IPS-15b (cell line): ENCODE measurements at regions not wholly inside any gene's neighbourhood (a gene's known extent, or its start where the extent isn't known, plus 50 kb on each side); places are given as distances from the start of the nearest gene placed in this dataset.

Experiments
- H3K27me3 ChIP-seq: one replicate; pipeline ENCODE4 v1.6.1; 2013; ENCODE audit warnings: low read length; ENCODE audit not compliant: control insufficient read depth, insufficient read depth
- H3K36me3 ChIP-seq: one replicate; pipeline ENCODE4 v1.6.1; 2013; ENCODE audit warnings: low read length; ENCODE audit not compliant: control insufficient read depth, insufficient read depth
- H3K4me1 ChIP-seq: one replicate; pipeline ENCODE4 v1.6.1; 2013; ENCODE audit warnings: mild to moderate bottlenecking, low read length; ENCODE audit not compliant: control insufficient read depth, insufficient read depth
- H3K4me3 ChIP-seq: one replicate; pipeline ENCODE4 v1.5.1; 2013; ENCODE audit warnings: low read depth, low read length
- H3K9ac ChIP-seq: one replicate; pipeline ENCODE4 v1.6.1; 2013; ENCODE audit warnings: low read depth, mild to moderate bottlenecking, low read length
- H3K9me3 ChIP-seq: one replicate; pipeline ENCODE4 v1.6.1; 2013; ENCODE audit warnings: mild to moderate bottlenecking, low read length; ENCODE audit not compliant: control insufficient read depth, insufficient read depth

- no peak overlapping the region for H3K9ac ChIP-seq
- no peaks in the 10 kb centered on the region for H3K27me3 ChIP-seq
- no peak overlapping the region for H3K4me3 ChIP-seq
- no peaks in the 10 kb centered on the region for H3K4me1 ChIP-seq
- H3K36me3 ChIP-seq = no peaks in the 10 kb centered on the region
- H3K9me3 ChIP-seq = no peaks in the 10 kb centered on the region
These were observed 218.2 kb downstream of the AASDH start for GRCh38 chr4:56169061-56169460.

- no peak overlapping the region for H3K9ac ChIP-seq
- no peaks in the 10 kb centered on the region for H3K36me3 ChIP-seq
- H3K9me3 ChIP-seq = no peaks in the 10 kb centered on the region
- no peaks in the 10 kb centered on the region for H3K27me3 ChIP-seq
- no peaks in the 10 kb centered on the region for H3K4me1 ChIP-seq
- H3K4me3 ChIP-seq = no peak overlapping the region
These were observed 216.2 kb downstream of the CEP135 start for GRCh38 chr4:56164907-56165306.

- H3K4me3 ChIP-seq = no peak overlapping the region
- no peaks in the 10 kb centered on the region for H3K9me3 ChIP-seq
- H3K36me3 ChIP-seq = no peaks in the 10 kb centered on the region
- H3K27me3 ChIP-seq = no peaks in the 10 kb centered on the region
- H3K4me1 ChIP-seq = no peaks in the 10 kb centered on the region
- H3K9ac ChIP-seq = no peak overlapping the region
These were observed 211.9 kb downstream of the CEP135 start for GRCh38 chr4:56160636-56161035.

DNA sequence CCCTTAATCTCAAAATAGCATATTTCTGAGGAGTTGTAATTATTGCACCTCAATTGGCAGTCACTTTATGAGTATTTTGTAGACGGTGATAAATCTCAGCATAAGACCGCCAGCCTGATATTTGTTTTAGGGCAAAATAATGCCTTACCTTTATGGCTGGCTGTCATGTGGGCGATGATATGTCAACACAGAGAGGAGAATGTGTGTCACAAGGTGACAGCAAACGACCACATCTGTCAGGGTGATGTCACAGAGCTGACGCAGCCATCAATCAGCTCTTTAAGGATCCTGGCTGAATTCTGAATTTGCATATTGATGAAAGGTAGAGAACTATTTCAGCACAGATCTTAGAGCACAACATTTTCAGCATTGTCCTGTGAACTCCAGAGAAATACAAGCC is 209.7 kb downstream of the CEP135 start:
- no peaks in the 10 kb centered on the region for H3K4me1 ChIP-seq
- H3K27me3 ChIP-seq = no peaks in the 10 kb centered on the region
- H3K9me3 ChIP-seq = no peaks in the 10 kb centered on the region

GRCh38 chr4:56156141-56156540 is 207.4 kb downstream of the CEP135 start:
- H3K4me3 ChIP-seq = no peak overlapping the region
- no peaks in the 10 kb centered on the region for H3K9me3 ChIP-seq
- no peak overlapping the region for H3K9ac ChIP-seq
- no peaks in the 10 kb centered on the region for H3K27me3 ChIP-seq
- no peaks in the 10 kb centered on the region for H3K4me1 ChIP-seq
- H3K36me3 ChIP-seq = no peaks in the 10 kb centered on the region

More for the DNA sequence above, 209.7 kb downstream of the CEP135 start:
- Histone ChIP-seq H3K4me3 (no peak overlapping the region), H3K36me3 (no peaks in the 10 kb centered on the region), H3K9ac (no peak overlapping the region)

- Histone ChIP-seq H3K9ac (no peak overlapping the region), H3K36me3 (no peaks in the 10 kb centered on the region), H3K4me1 (no peaks in the 10 kb centered on the region), H3K27me3 (no peaks in the 10 kb centered on the region), H3K9me3 (no peaks in the 10 kb centered on the region), H3K4me3 (no peak overlapping the region)
These were observed 206.7 kb downstream of the CEP135 start for GRCh38 chr4:56155432-56155831.

- Histone ChIP-seq H3K9me3 (no peaks in the 10 kb centered on the region), H3K36me3 (no peaks in the 10 kb centered on the region), H3K9ac (no peak overlapping the region), H3K4me1 (no peaks in the 10 kb centered on the region), H3K27me3 (no peaks in the 10 kb centered on the region), H3K4me3 (no peak overlapping the region)
These were observed 200.8 kb downstream of the CEP135 start for GRCh38 chr4:56149591-56149990.

DNA sequence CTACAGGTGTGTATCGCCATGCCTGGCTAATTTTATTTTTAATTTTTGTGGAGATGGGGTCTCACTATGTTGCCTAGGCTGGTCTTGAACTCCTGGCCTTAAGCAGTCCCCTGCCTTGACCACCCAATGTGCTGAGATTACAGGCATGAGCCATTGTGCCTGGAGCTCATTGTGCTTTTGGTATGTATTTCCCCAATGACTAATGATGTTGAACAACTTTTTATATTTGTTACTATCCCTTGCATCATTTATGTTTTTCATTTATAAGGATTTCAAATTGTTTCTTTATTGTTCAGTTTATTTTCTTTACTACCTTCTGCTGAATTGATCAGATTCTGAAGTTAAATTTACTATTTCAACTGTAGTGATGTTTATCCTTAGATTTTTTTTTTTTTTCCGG is 199.7 kb downstream of the CEP135 start:
- Histone ChIP-seq H3K36me3 (no peaks in the 10 kb centered on the region), H3K9me3 (no peaks in the 10 kb centered on the region), H3K27me3 (no peaks in the 10 kb centered on the region), H3K4me1 (no peaks in the 10 kb centered on the region), H3K9ac (no peak overlapping the region), H3K4me3 (no peak overlapping the region)

DNA sequence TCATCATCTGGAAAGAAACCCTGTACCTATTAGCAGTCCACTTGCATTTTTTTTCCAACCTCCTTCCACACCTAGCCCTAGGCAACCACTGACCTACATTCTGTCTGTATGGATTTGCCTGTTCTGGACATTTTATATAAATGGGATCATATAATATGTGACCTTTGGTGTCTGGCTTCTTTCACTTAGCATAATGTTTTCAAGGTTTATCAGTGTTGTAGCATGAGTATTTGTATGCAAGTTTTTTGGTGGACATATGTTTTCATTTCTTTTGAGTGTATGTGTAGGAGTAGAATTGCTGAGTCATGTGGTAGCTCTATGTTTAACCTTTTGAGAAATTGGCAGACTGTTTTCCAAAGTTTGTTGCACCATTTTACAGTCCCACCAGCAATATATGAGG is 198.6 kb downstream of the CEP135 start:
- no peak overlapping the region for H3K9ac ChIP-seq
- no peak overlapping the region for H3K4me3 ChIP-seq
- no peaks in the 10 kb centered on the region for H3K36me3 ChIP-seq
- no peaks in the 10 kb centered on the region for H3K9me3 ChIP-seq
- H3K27me3 ChIP-seq = no peaks in the 10 kb centered on the region
- no peaks in the 10 kb centered on the region for H3K4me1 ChIP-seq

- Histone ChIP-seq H3K4me3 (no peak overlapping the region), H3K36me3 (no peaks in the 10 kb centered on the region), H3K9me3 (no peaks in the 10 kb centered on the region), H3K27me3 (no peaks in the 10 kb centered on the region), H3K4me1 (no peaks in the 10 kb centered on the region), H3K9ac (no peak overlapping the region)
These were observed 198.2 kb downstream of the CEP135 start for GRCh38 chr4:56146956-56147355.

DNA sequence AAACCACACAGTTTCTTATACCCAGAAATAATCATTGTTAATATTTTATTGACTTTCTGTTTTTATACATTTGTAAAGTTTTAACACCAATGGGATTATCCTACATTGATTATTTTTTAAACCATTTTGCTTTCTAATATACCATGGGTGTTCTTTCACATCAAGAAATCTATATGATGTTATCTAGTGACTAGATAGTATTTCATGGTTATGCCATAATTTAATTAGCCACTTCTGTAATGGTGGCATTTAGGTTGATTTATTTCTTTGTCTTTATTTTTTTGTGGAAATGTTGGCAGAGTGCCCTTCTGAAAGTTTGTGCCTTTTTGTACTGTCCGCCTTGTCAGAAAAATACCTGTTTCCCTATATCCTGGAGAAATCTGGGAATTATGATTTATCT is 193.3 kb downstream of the CEP135 start:
- Histone ChIP-seq H3K27me3 (no peaks in the 10 kb centered on the region), H3K36me3 (no peaks in the 10 kb centered on the region), H3K9me3 (no peaks in the 10 kb centered on the region), H3K4me1 (no peaks in the 10 kb centered on the region), H3K4me3 (no peak overlapping the region), H3K9ac (no peak overlapping the region)

DNA sequence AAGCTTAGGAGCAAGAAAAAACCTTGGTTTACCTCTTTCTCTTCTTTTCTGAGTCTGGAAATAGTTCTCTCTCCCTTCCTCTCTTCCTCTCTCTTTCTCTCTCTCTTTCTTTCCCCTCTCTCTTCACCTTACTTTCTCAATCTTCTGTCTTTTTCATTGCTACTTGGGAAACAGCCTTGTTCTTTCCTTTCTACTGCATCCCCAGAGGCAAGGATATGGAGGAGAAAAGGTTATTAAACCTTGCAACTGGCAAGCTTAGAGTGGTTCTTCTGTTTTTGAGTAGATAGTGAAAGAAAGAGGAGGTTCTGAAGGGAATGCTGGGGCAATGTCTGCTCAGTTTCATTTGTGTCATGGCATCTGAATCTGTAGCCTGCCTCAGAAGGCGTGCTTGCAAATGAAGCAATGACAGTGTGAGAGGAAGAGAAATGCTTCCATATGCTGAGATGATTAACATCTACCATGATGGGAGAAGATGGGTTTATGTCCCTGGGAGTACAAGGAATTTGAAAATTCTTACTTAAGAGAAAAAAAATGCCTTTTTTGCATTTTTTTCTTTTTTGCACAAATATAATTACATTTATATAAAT is 190.6 kb downstream of the CEP135 start:
- Histone ChIP-seq H3K36me3 (no peaks in the 10 kb centered on the region), H3K9me3 (no peaks in the 10 kb centered on the region), H3K9ac (no peak overlapping the region), H3K4me3 (no peak overlapping the region), H3K4me1 (no peaks in the 10 kb centered on the region), H3K27me3 (no peaks in the 10 kb centered on the region)
